SK-N-SH treated with all-trans-retinoic acid at 6 μM for 48 hours (cell line): ENCODE measurements at regions not wholly inside any gene's neighbourhood (a gene's known extent, or its start where the extent isn't known, plus 50 kb on each side); places are given as distances from the start of the nearest gene placed in this dataset.

Source experiments
- TF ChIP-seq, protein P1 (sequence below): fragments of 250-450 bp; sonication (Bioruptor Pico); IDR thresholded peaks from 2 replicates; pipeline ENCODE4 v1.8.0; 2020; ENCODE audit warnings: mild to moderate bottlenecking, moderate library complexity, borderline replicate concordance
- TF ChIP-seq, protein P2 (sequence below): fragments of 250-450 bp; sonication (Bioruptor Pico); IDR thresholded peaks from 2 replicates; pipeline ENCODE4 v1.5.1; 2021; ENCODE audit warnings: mild to moderate bottlenecking, moderate library complexity

DNA sequence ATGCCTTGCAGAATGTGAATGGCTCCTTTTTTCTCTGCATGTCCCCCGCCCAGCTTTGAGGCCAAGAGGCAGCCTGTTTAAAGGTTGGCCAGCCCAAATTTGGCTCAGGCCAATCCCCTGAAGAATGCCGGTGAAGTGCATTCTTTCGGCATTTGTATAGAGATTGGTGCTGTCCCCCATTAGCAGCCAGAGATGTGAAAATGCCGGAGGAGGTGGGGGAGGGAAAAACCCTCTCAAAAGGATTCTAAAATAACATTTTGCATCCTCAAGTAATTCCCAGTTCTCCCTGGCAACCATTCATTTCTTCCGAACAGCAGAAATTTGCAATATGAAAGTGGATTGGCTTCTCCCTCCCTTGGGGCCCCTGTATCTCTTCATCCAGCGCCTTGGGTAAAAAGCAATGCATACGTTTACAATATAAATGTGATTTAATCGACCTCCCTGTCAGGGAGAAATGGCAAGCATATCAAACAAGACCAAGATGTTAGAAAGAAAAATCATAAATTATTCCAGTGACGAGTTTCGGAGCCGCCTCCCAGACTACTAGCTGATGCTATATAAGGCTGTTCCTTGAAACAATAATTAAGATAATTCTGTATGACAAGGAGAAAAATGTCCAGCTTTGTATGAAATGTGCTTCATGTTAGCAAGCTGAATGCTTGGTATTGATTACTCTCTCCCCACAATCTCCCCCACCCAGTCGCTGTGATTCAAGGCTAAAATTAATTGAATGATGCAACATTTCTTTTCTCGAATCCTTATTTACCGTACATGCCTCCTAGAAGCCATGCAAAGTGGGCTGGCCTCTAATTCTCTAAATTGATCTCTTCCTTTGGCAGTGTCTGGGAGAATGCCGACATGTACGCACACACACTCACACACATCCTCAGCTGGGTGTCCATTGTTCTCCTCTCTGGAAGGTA is 323.7 kb downstream of the RPS24 start:
- TF ChIP-seq, protein P1, sequence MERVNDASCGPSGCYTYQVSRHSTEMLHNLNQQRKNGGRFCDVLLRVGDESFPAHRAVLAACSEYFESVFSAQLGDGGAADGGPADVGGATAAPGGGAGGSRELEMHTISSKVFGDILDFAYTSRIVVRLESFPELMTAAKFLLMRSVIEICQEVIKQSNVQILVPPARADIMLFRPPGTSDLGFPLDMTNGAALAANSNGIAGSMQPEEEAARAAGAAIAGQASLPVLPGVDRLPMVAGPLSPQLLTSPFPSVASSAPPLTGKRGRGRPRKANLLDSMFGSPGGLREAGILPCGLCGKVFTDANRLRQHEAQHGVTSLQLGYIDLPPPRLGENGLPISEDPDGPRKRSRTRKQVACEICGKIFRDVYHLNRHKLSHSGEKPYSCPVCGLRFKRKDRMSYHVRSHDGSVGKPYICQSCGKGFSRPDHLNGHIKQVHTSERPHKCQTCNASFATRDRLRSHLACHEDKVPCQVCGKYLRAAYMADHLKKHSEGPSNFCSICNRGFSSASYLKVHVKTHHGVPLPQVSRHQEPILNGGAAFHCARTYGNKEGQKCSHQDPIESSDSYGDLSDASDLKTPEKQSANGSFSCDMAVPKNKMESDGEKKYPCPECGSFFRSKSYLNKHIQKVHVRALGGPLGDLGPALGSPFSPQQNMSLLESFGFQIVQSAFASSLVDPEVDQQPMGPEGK (CRISPR knock-in tag): no peak
- TF ChIP-seq, protein P2, sequence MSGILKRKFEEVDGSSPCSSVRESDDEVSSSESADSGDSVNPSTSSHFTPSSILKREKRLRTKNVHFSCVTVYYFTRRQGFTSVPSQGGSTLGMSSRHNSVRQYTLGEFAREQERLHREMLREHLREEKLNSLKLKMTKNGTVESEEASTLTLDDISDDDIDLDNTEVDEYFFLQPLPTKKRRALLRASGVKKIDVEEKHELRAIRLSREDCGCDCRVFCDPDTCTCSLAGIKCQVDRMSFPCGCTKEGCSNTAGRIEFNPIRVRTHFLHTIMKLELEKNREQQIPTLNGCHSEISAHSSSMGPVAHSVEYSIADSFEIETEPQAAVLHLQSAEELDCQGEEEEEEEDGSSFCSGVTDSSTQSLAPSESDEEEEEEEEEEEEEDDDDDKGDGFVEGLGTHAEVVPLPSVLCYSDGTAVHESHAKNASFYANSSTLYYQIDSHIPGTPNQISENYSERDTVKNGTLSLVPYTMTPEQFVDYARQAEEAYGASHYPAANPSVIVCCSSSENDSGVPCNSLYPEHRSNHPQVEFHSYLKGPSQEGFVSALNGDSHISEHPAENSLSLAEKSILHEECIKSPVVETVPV: no peak
